GM19467 (cell line): ENCODE measurements at regions not wholly inside any gene's neighbourhood (a gene's known extent, or its start where the extent isn't known, plus 50 kb on each side); places are given as distances from the start of the nearest gene placed in this dataset.

Experiments
- ATAC-seq: cut with Tn5 transposase; IDR thresholded peaks from one replicate; pipeline ENCODE4 v1.9.1; 2021; ENCODE audit warnings: mild to moderate bottlenecking, moderate library complexity; ENCODE audit not compliant: unreplicated experiment

DNA sequence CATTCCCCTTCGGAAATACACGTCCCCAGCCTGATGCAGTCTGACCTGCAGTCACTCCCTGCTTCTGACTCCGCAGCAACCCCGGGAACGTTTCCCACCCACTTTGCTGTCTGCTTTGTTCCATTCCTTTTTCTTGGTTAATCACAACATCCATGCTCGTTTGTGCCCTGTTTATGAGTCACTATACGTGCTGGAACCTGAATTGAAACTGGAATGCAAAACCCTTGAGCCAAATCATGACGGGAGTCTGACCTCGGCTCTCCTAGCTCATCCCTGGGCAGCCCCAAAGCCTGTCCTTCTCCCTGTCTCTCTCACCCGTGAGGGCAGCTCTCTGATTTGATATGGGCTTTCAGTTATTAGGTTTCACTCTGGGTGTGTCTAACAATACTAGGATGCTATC is 57.1 kb upstream of the RNF152 start:
- no peak for ATAC-seq

DNA sequence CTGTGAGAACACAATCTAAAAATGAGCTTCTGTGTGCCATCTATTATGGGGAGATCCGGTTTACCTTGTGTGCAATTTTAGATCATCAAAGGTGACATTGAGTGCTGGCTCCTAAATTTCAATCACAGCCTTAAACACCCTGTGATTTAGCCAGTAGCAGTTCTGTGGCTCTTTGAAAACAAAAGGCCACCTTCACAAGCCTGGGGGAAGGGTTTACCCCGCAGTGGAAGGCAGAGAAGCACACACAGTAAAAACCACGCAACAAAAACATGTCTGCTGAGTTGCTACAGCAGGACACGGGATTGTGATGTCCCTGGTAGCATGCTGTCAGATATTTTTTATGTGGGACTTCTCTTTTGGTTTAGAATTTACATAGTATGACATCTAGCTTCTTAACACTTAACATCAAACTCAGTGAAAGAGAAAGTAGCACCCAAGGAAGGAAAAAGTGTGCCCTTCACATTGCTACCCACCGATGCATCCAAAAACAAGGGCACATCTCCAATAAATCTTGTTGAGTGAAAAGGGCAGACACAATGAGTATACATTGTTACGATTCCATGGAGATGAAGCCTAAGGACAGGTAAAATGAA is 56.1 kb upstream of the RNF152 start:
- ATAC-seq: no peak

DNA sequence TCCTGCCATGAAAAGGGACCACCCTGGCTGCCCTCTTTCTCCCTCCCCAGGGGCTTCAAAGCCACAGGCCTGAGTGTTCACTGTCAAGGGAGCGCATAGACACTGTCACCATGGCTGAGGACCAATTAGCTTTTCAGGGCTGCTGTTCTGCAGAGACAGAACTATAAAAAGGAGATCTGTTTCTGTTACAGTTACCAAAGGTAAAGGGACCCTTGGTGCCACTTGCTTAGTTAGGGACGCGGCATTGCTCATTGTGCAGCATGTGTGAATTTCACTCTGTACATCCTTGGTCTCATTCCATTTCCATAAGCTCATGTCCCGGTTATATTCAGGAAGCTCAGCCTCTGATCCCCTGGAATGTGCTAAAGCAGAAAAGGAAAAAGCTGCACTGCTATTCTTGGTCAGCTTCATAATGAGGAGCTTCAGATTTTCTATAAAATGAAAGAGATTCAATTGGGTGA is 55.5 kb upstream of the RNF152 start:
- no peak for ATAC-seq

DNA sequence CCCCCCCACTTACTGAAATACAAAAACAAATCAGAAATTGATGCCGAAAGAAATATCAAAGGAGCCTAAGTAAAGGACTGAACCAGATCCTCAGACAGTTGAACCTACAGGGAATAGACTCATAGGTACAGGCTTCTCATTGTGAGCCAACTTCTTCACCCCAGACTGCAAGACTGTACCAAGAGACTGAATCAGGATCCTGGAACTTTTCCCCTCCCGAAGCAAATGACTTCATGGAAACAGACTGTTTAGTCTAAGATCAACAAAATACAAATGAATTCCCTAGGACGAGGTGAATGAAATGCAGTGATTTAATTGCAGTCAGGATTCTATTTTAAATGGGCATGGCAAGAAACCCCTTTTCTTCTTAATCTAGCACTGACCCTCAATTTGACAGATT is 53.6 kb upstream of the RNF152 start:
- no peak for ATAC-seq

DNA sequence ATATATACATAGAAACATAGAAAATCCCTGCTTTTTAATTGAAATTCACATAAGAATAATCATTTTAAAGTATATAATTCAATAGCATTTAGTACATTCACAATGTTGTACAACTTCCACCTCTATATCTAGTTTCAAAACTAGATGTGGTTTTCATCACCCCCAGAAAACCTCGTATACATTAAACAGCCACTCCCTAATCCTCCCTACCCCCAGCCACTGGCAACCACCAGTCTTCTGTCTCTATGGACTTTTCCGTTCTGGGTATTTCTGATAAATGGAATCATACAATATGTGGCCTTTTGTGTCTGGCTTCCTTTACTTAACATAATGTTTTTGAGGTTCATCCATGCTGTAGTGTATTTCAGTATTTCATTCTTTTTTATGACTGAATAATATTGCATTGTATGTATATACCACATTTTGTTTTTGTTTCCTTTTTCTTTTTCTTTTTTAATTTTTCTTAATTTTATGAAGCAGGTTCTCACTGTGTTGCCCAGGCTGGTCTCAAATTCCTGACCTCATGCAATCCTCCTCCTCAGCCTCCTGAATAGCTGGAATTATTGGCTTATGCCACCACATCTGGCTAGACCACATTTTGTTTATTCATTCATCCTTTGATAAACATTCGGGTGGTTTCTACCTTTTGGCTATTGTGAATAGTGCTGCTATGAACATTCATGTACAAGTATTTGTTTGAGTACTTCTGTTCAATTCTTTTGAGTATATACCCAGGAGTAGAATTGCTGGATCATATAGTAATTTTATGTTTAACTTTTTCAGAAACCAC is 50.6 kb upstream of the RNF152 start:
- no peak for ATAC-seq
